ENCODE measurements at regions not wholly inside any gene's neighbourhood (a gene's known extent, or its start where the extent isn't known, plus 50 kb on each side); places are given as distances from the start of the nearest gene placed in this dataset.

DNA sequence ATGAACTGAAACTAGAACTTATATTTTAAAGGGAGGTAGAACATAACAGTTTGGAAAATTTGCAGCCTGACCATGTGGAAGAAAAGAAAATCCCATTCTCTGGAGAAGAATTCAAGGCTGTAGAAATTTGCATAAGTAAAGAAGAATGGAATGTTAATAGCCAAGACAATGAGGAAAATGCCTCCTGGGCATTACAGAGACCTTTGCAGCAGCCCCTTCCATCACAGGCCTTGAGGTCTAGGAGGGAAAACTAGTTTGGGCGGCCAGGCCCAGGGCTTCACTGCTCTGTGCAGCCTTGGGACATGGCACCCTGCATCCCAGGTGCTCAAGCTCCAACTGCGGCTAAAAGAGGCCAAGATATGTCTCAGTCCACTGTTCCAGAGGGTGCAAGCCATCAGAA lies 1506.8 kb downstream of the PCDH18 start:
- TF ChIP-seq, protein P1, sequence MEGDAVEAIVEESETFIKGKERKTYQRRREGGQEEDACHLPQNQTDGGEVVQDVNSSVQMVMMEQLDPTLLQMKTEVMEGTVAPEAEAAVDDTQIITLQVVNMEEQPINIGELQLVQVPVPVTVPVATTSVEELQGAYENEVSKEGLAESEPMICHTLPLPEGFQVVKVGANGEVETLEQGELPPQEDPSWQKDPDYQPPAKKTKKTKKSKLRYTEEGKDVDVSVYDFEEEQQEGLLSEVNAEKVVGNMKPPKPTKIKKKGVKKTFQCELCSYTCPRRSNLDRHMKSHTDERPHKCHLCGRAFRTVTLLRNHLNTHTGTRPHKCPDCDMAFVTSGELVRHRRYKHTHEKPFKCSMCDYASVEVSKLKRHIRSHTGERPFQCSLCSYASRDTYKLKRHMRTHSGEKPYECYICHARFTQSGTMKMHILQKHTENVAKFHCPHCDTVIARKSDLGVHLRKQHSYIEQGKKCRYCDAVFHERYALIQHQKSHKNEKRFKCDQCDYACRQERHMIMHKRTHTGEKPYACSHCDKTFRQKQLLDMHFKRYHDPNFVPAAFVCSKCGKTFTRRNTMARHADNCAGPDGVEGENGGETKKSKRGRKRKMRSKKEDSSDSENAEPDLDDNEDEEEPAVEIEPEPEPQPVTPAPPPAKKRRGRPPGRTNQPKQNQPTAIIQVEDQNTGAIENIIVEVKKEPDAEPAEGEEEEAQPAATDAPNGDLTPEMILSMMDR (IDR thresholded peaks at IDR 0.05; ENCODE audit: insufficient read depth, low read length): no peak
- no peak for TF ChIP-seq POLR2AphosphoS5 (IDR thresholded peaks at IDR 0.05; ENCODE audit: low read depth)
- TF ChIP-seq, protein P2, sequence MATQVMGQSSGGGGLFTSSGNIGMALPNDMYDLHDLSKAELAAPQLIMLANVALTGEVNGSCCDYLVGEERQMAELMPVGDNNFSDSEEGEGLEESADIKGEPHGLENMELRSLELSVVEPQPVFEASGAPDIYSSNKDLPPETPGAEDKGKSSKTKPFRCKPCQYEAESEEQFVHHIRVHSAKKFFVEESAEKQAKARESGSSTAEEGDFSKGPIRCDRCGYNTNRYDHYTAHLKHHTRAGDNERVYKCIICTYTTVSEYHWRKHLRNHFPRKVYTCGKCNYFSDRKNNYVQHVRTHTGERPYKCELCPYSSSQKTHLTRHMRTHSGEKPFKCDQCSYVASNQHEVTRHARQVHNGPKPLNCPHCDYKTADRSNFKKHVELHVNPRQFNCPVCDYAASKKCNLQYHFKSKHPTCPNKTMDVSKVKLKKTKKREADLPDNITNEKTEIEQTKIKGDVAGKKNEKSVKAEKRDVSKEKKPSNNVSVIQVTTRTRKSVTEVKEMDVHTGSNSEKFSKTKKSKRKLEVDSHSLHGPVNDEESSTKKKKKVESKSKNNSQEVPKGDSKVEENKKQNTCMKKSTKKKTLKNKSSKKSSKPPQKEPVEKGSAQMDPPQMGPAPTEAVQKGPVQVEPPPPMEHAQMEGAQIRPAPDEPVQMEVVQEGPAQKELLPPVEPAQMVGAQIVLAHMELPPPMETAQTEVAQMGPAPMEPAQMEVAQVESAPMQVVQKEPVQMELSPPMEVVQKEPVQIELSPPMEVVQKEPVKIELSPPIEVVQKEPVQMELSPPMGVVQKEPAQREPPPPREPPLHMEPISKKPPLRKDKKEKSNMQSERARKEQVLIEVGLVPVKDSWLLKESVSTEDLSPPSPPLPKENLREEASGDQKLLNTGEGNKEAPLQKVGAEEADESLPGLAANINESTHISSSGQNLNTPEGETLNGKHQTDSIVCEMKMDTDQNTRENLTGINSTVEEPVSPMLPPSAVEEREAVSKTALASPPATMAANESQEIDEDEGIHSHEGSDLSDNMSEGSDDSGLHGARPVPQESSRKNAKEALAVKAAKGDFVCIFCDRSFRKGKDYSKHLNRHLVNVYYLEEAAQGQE (IDR thresholded peaks at IDR 0.05; ENCODE audit: insufficient replicate concordance, low read depth): no peak

All from HL-60 (cell line).